ENCODE measurements at regions not wholly inside any gene's neighbourhood (a gene's known extent, or its start where the extent isn't known, plus 50 kb on each side); places are given as distances from the start of the nearest gene placed in this dataset.
"Not testable (repeated sequence)": the region's sequence is repeated elsewhere in the genome, so short reads cannot be mapped to it uniquely, and the experiment has no call there.

- Mint-ChIP-seq H3K4me3 (peak overlapping the region; percentile 55 to 77 (median 76)), H3K27ac (peak overlapping the region; percentile 95 to 98 (median 96)), H3K27me3 (ENCODE audit: low read depth in 3 of 3) (peaks cover 6 to 17% (median 14%) of the 10 kb centered on the region in 3 donors), H3K36me3 (peaks cover 0 to 3% (median 3%) of the 10 kb centered on the region in 3 donors), H3K9me3 (peaks cover 0 to 2% (median 0%) of the 10 kb centered on the region in 6 donors), H3K4me1 (peaks cover 50 to 65% of the 10 kb centered on the region in 2 donors)
- no peak for DNase-seq
Observed at GRCh38 chr2:43158259-43158880, 68.0 kb downstream of the ZFP36L2 start.

- peak overlapping the region in 3 of 5 donors; percentile 55 to 77 (median 70) for H3K4me3 Mint-ChIP-seq
Observed at GRCh38 chr2:43157506-43158246, 68.7 kb downstream of the ZFP36L2 start.

GRCh38 chr2:43155851-43156411 is 70.5 kb downstream of the ZFP36L2 start:
- Mint-ChIP-seq H3K36me3 (peaks cover 0 to 3% (median 3%) of the 10 kb centered on the region in 3 donors), H3K27ac (peak overlapping the region in 5 of 6 donors; percentile 55 to 78 (median 63)), H3K4me1 (peaks cover 45 to 57% of the 10 kb centered on the region in 2 donors), H3K27me3 (ENCODE audit: low read depth in 3 of 3) (peaks cover 6 to 17% (median 14%) of the 10 kb centered on the region in 3 donors), H3K9me3 (peaks cover 0 to 2% (median 0%) of the 10 kb centered on the region in 6 donors), H3K4me3 (no peak overlapping the region)
- DNase-seq: no peak

More at GRCh38 chr2:43157506-43158246, 68.7 kb downstream of the ZFP36L2 start:
- H3K9me3 Mint-ChIP-seq: peaks cover 0 to 2% (median 0%) of the 10 kb centered on the region in 6 donors
- H3K36me3 Mint-ChIP-seq: peaks cover 0 to 3% (median 3%) of the 10 kb centered on the region in 3 donors
- H3K27me3 Mint-ChIP-seq (ENCODE audit: low read depth in 3 of 3): peaks cover 6 to 17% (median 14%) of the 10 kb centered on the region in 3 donors
- DNase-seq: no peak
- H3K4me1 Mint-ChIP-seq: peaks cover 50 to 65% of the 10 kb centered on the region in 2 donors
- peak overlapping the region; percentile 95 to 98 (median 96) for H3K27ac Mint-ChIP-seq

GRCh38 chr2:43154685-43155084 is 71.7 kb downstream of the ZFP36L2 start:
- Mint-ChIP-seq H3K4me3 (no peak overlapping the region), H3K27ac (peak overlapping the region in 3 of 6 donors; percentile 63 to 81 (median 78)), H3K9me3 (no peaks in the 10 kb centered on the region), H3K27me3 (ENCODE audit: low read depth in 3 of 3) (peaks cover 3 to 16% (median 14%) of the 10 kb centered on the region in 3 donors), H3K4me1 (peaks cover 40 to 53% of the 10 kb centered on the region in 2 donors), H3K36me3 (peaks cover 0 to 4% (median 3%) of the 10 kb centered on the region in 3 donors)
- DNase-seq: no peak

GRCh38 chr2:43152741-43153647 is 73.4 kb downstream of the ZFP36L2 start:
- Mint-ChIP-seq H3K27ac (no peak overlapping the region), H3K36me3 (peaks cover 0 to 6% (median 3%) of the 10 kb centered on the region in 3 donors), H3K4me1 (peaks cover 39 to 53% of the 10 kb centered on the region in 2 donors), H3K27me3 (ENCODE audit: low read depth in 3 of 3) (peaks cover 0 to 7% (median 4%) of the 10 kb centered on the region in 3 donors), H3K4me3 (no peak overlapping the region), H3K9me3 (no peaks in the 10 kb centered on the region)
- no peak for DNase-seq

- no peak for DNase-seq
- H3K36me3 Mint-ChIP-seq: peaks cover 0 to 6% (median 3%) of the 10 kb centered on the region in 3 donors
- H3K27me3 Mint-ChIP-seq (ENCODE audit: low read depth in 3 of 3): peaks cover 0 to 7% (median 4%) of the 10 kb centered on the region in 3 donors
- no peak overlapping the region for H3K4me3 Mint-ChIP-seq
- H3K9me3 Mint-ChIP-seq: no peaks in the 10 kb centered on the region
- H3K4me1 Mint-ChIP-seq: peaks cover 36 to 51% of the 10 kb centered on the region in 2 donors
- peak overlapping the region in 2 of 6 donors; percentile 65 to 70 for H3K27ac Mint-ChIP-seq
Observed at GRCh38 chr2:43152186-43152585, 74.2 kb downstream of the ZFP36L2 start.

GRCh38 chr2:43149482-43150107 is 76.8 kb downstream of the ZFP36L2 start:
- Mint-ChIP-seq H3K27ac (peak overlapping the region; percentile 39 to 91 (median 86)), H3K4me3 (peak overlapping the region; percentile 14 to 55 (median 19)), H3K36me3 (peaks cover 0 to 6% (median 3%) of the 10 kb centered on the region in 3 donors), H3K27me3 (ENCODE audit: low read depth in 3 of 3) (peaks cover 0 to 7% (median 4%) of the 10 kb centered on the region in 3 donors), H3K9me3 (no peaks in the 10 kb centered on the region), H3K4me1 (peaks cover 30 to 39% of the 10 kb centered on the region in 2 donors)
- no peak for DNase-seq

- Mint-ChIP-seq H3K4me3 (no peak overlapping the region), H3K36me3 (peaks cover 0 to 2% (median 0%) of the 10 kb centered on the region in 3 donors), H3K4me1 (peaks cover 46 to 59% of the 10 kb centered on the region in 2 donors), H3K9me3 (no peaks in the 10 kb centered on the region), H3K27ac (peak overlapping the region in 1 of 6 donors; percentile 79), H3K27me3 (ENCODE audit: low read depth in 3 of 3) (peaks cover 0 to 6% (median 4%) of the 10 kb centered on the region in 3 donors)
- no peak for DNase-seq
Observed at GRCh38 chr2:43146083-43146482, 80.3 kb downstream of the ZFP36L2 start.

GRCh38 chr2:43144263-43144662 is 82.1 kb downstream of the ZFP36L2 start:
- Mint-ChIP-seq H3K4me1 (peaks cover 52 to 65% of the 10 kb centered on the region in 2 donors), H3K4me3 (peak overlapping the region in 1 of 5 donors; percentile 22), H3K27ac (peak overlapping the region; percentile 40 to 73 (median 67)), H3K27me3 (ENCODE audit: low read depth in 3 of 3) (peaks cover 2 to 10% (median 2%) of the 10 kb centered on the region in 3 donors), H3K36me3 (no peaks in the 10 kb centered on the region), H3K9me3 (no peaks in the 10 kb centered on the region)
- no peak for DNase-seq

- Mint-ChIP-seq H3K4me1 (peaks cover 49 to 65% of the 10 kb centered on the region in 2 donors), H3K4me3 (peak overlapping the region in 1 of 5 donors; percentile 22), H3K27ac (peak overlapping the region; percentile 40 to 73 (median 67))
Observed at GRCh38 chr2:43143756-43144155, 82.7 kb downstream of the ZFP36L2 start.

GRCh38 chr2:43142921-43143438 is 83.4 kb downstream of the ZFP36L2 start:
- no peaks in the 10 kb centered on the region for H3K9me3 Mint-ChIP-seq
- peak overlapping the region; percentile 65 to 87 (median 78) for H3K4me3 Mint-ChIP-seq
- H3K27ac Mint-ChIP-seq: peak overlapping the region; percentile 90 to 100 (median 94)
- peak; percentile 47 to 51 (median 49) for DNase-seq
- peaks cover 2 to 10% (median 5%) of the 10 kb centered on the region in 3 donors for H3K27me3 Mint-ChIP-seq (ENCODE audit: low read depth in 3 of 3)
- no peaks in the 10 kb centered on the region for H3K36me3 Mint-ChIP-seq
- peaks cover 51 to 65% of the 10 kb centered on the region in 2 donors for H3K4me1 Mint-ChIP-seq

More at GRCh38 chr2:43143756-43144155, 82.7 kb downstream of the ZFP36L2 start:
- H3K27me3 Mint-ChIP-seq (ENCODE audit: low read depth in 3 of 3): peaks cover 2 to 10% (median 2%) of the 10 kb centered on the region in 3 donors
- no peak for DNase-seq
- no peaks in the 10 kb centered on the region for H3K9me3 Mint-ChIP-seq
- H3K36me3 Mint-ChIP-seq: no peaks in the 10 kb centered on the region

GRCh38 chr2:43141636-43142151 is 84.7 kb downstream of the ZFP36L2 start:
- not testable (repeated sequence) for H3K9me3 Mint-ChIP-seq, H3K36me3 Mint-ChIP-seq, DNase-seq
- Mint-ChIP-seq H3K4me3 (peak overlapping the region; percentile 24 to 87 (median 78)), H3K27me3 (ENCODE audit: low read depth in 3 of 3) (peaks cover 11 to 16% (median 15%) of the 10 kb centered on the region in 3 donors), H3K27ac (peak overlapping the region; percentile 93 to 100 (median 99)), H3K4me1 (peaks cover 61 to 72% of the 10 kb centered on the region in 2 donors)

Measured in immature natural killer cell (primary cell).